SW 1271 (cell line): ENCODE measurements at regions not wholly inside any gene's neighbourhood (a gene's known extent, or its start where the extent isn't known, plus 50 kb on each side); places are given as distances from the start of the nearest gene placed in this dataset.

Experiments used
- DNase-seq, 2 experiments: peaks; one replicate each; lab custom pipeline; 2025; lab: John Stamatoyannopoulos, UW

- no peak for DNase-seq
These were observed 54.1 kb upstream of the NPSR1 start for GRCh38 chr7:34603711-34604444.
